Vagina (tissue), 2 donors: ENCODE measurements at regions not wholly inside any gene's neighbourhood (a gene's known extent, or its start where the extent isn't known, plus 50 kb on each side); places are given as distances from the start of the nearest gene placed in this dataset.

Experiments used
- DNase-seq, 2 donors: peaks; one replicate each; pipeline ENCODE4 v3.0.0-alpha.2; 2017; ENCODE audit errors: extremely low spot score in 2 of 2
- H3K27ac ChIP-seq: fragments of 200-600 bp; sonication (generic); one replicate; pipeline ENCODE4 v1.5.1; 2019
- H3K27me3 ChIP-seq: fragments of 200-600 bp; sonication (generic); one replicate; pipeline ENCODE4 v1.5.1; 2019
- H3K36me3 ChIP-seq, 2 donors: fragments of 200-600 bp; sonication (generic); one replicate each; pipeline ENCODE4 v1.5.1; 2017 to 2019
- H3K4me1 ChIP-seq: fragments of 200-600 bp; sonication (generic); one replicate; pipeline ENCODE4 v1.5.1; 2019
- H3K4me3 ChIP-seq, 2 donors: fragments of 200-600 bp; sonication (generic); 1 replicate in 1 of 2; 2 replicates in 1 of 2; pipeline ENCODE4 v1.5.1; 2016 to 2019
- H3K9me3 ChIP-seq: fragments of 200-600 bp; sonication (generic); one replicate; pipeline ENCODE4 v1.5.1; 2019
- POLR2A ChIP-seq, 2 donors: fragments of 450-650 bp; IDR thresholded peaks; one replicate each; pipeline ENCODE4 v1.6.1; 2017; ENCODE audit warnings: antibody characterized with exemption in 2 of 2, mild to moderate bottlenecking in 2 of 2, moderate library complexity in 2 of 2
- POLR2AphosphoS5 ChIP-seq, 2 donors: sonication (generic); formaldehyde crosslinking; IDR thresholded peaks; one replicate each; pipeline ENCODE4 v1.9.0; 2017; ENCODE audit warnings: antibody characterized with exemption in 2 of 2, mild to moderate bottlenecking in 2 of 2, low read depth in 1 of 2; ENCODE audit not compliant: insufficient read depth in 1 of 2
- intact Hi-C: fragments of 100-400 bp; cut with DNase I; formaldehyde crosslinking; loops from one replicate; pipeline ENCODE4 v1.15.1; 2023
- TF ChIP-seq, protein P1 (sequence below), 3 experiments: fragments of 450-650 bp in 2 of 3; fragments of 200-600 bp in 1 of 3; sonication (generic) in 1 of 3; IDR thresholded peaks; one replicate each; pipeline ENCODE4 v1.5.1; 2017 to 2019; ENCODE audit warnings: antibody characterized with exemption in 3 of 3, mild to moderate bottlenecking in 2 of 3, moderate library complexity in 2 of 3

DNA sequence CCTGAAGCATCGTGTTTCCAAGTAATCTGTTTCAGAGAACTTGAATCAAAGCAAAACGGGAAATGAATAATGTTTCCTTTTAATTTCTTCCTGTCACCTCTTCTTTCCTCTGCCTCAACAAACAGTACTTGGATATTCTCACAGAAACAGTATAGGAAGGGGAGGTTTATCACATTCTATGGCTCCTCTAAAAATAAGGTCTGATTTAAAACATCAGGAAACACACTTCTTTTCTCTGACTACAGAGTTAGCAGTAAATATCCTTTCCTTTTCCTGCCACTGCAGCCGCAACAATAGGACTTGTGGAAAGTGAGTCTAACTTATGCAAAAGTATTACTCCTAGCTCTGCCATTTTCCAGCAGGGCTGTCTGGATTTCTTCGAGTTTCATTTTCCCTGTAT, 62.3 kb downstream of the CH25H start:
- H3K27ac ChIP-seq = no peak overlapping the region
- H3K27me3 ChIP-seq = no peaks in the 10 kb centered on the region
- no peaks in the 10 kb centered on the region for H3K9me3 ChIP-seq
- TF ChIP-seq POLR2AphosphoS5 (IDR thresholded peaks at IDR 0.05; ENCODE audit: insufficient read depth in 1 of 2, low read depth in 1 of 2) (no peak), POLR2A (IDR thresholded peaks at IDR 0.05) (no peak)
- TF ChIP-seq, protein P1, sequence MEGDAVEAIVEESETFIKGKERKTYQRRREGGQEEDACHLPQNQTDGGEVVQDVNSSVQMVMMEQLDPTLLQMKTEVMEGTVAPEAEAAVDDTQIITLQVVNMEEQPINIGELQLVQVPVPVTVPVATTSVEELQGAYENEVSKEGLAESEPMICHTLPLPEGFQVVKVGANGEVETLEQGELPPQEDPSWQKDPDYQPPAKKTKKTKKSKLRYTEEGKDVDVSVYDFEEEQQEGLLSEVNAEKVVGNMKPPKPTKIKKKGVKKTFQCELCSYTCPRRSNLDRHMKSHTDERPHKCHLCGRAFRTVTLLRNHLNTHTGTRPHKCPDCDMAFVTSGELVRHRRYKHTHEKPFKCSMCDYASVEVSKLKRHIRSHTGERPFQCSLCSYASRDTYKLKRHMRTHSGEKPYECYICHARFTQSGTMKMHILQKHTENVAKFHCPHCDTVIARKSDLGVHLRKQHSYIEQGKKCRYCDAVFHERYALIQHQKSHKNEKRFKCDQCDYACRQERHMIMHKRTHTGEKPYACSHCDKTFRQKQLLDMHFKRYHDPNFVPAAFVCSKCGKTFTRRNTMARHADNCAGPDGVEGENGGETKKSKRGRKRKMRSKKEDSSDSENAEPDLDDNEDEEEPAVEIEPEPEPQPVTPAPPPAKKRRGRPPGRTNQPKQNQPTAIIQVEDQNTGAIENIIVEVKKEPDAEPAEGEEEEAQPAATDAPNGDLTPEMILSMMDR (IDR thresholded peaks at IDR 0.05) = no peak
- intact Hi-C loops = no loop called here
- no peak overlapping the region for H3K4me3 ChIP-seq
- DNase-seq = no peak
- no peaks in the 10 kb centered on the region for H3K36me3 ChIP-seq
- no peaks in the 10 kb centered on the region for H3K4me1 ChIP-seq

DNA sequence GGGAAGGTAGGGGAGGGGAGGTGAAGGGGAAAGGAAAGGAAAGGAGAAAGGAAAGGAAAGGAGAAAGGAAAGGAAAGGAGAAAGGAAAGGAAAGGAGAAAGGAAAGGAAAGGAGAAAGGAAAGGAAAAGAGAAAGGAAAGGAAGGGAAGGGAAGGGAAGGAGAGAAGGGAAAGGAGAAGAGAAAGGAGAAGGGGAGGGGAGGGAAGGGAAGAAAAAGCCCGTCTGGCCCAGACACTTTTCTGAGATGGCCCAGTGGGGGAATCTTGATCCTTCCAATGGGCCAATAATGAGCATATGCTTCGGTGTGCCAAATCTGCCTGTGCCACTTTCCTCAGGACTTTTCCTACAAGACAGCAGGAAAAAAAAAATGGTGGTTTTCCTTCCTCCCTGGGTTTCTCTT, 64.5 kb downstream of the CH25H start:
- intact Hi-C loops = no loop called here
- H3K27me3 ChIP-seq = no peaks in the 10 kb centered on the region

DNA sequence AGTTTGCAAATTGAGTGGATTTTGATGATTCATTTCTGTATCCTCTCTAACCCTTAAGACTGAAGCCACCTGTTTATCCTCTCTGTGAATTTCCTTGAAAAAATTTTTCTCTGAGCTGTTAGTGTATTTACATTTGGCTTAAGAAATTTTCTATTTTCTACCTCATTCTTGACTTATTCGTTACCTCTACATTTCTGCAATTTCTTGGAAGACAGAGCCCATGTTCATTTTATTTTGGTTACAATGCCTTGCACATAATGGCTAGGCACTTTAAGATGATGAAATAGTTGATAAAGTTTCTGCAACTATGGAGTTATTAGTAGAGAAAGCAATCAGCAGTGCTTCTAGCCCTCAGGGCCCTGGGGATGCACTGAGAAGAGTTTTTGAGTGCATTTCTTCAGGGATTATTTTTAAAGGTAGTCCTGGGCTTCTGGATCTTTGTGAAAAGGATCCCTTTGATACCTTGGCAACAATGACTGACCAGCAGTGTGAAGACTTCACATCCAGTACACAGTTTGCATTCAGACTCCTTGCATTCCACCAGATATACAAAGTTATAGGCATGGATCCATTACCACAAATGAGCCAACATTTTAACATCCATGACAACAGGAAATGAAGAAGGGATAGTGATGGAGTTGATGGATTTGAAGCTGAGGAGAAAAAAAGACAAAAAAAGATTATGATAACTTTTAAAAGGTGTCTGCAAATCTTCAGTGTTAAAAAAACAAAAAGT, 68.2 kb downstream of the CH25H start:
- Histone ChIP-seq H3K36me3 (no peaks in the 10 kb centered on the region), H3K9me3 (no peaks in the 10 kb centered on the region), H3K27ac (no peak overlapping the region), H3K4me3 (no peak overlapping the region), H3K27me3 (no peaks in the 10 kb centered on the region), H3K4me1 (no peaks in the 10 kb centered on the region)
- TF ChIP-seq, protein P1 (IDR thresholded peaks at IDR 0.05) = no peak
- no peak for TF ChIP-seq POLR2A (IDR thresholded peaks at IDR 0.05)
- TF ChIP-seq POLR2AphosphoS5 (IDR thresholded peaks at IDR 0.05; ENCODE audit: insufficient read depth in 1 of 2, low read depth in 1 of 2) = no peak
- intact Hi-C loops = no loop called here
- DNase-seq = no peak

More for the DNA sequence above, 64.5 kb downstream of the CH25H start:
- Histone ChIP-seq H3K27ac (no peak overlapping the region), H3K4me1 (no peaks in the 10 kb centered on the region), H3K9me3 (no peaks in the 10 kb centered on the region), H3K4me3 (no peak overlapping the region), H3K36me3 (no peaks in the 10 kb centered on the region)
- TF ChIP-seq, protein P1 (IDR thresholded peaks at IDR 0.05) = no peak
- no peak for TF ChIP-seq POLR2A (IDR thresholded peaks at IDR 0.05)
- no peak for TF ChIP-seq POLR2AphosphoS5 (IDR thresholded peaks at IDR 0.05; ENCODE audit: insufficient read depth in 1 of 2, low read depth in 1 of 2)
- no peak for DNase-seq

DNA sequence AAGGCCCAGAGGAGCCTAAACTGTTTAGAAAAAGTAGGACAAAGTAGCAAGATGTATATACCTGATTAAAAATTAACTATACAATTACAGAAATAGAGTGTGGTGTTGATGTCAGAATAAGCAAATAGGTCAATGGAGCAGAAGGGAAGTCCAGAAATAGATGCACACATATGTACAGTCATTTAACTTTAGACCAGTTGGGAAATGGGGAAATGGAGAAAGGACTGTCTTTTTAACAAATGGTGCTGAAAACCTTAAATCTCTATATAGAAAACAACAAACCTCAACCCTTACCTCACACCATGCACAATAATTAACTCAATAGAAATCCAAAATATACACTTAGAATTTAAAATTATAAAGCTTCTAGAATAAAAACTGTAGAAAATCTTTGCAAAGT, 72.2 kb downstream of the CH25H start:
- no peak overlapping the region for H3K27ac ChIP-seq
- H3K36me3 ChIP-seq = no peaks in the 10 kb centered on the region
- TF ChIP-seq POLR2AphosphoS5 (IDR thresholded peaks at IDR 0.05; ENCODE audit: insufficient read depth in 1 of 2, low read depth in 1 of 2) (no peak), POLR2A (IDR thresholded peaks at IDR 0.05) (no peak)
- TF ChIP-seq, protein P1 (IDR thresholded peaks at IDR 0.05) = no peak
- H3K4me1 ChIP-seq = no peaks in the 10 kb centered on the region
- DNase-seq = no peak
- no peaks in the 10 kb centered on the region for H3K27me3 ChIP-seq
- intact Hi-C loops = no loop called here
- H3K9me3 ChIP-seq = no peaks in the 10 kb centered on the region
- H3K4me3 ChIP-seq = no peak overlapping the region

DNA sequence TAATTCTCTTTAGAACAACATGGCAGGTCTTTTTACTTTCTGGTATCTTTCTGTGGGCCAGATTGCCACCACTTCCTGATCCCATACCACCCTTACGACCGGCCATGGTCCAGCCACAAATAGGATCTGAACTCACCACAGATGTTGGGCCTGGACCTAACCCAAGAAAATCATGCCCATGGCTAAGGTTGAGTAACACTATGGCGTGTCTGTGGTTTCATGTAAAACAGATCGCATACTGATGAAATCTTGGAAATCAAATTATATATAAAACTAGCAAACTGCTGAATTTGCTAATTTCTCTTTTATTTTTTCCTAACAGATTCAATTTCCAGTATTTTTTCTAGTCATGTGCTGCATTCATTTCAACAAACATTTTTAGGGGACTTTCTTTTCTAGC, 77.2 kb downstream of the CH25H start:
- no peak for DNase-seq
- H3K4me1 ChIP-seq = peaks cover 5% of the 10 kb centered on the region
- intact Hi-C loops = no loop called here

More for the DNA sequence above, 77.2 kb downstream of the CH25H start:
- no peaks in the 10 kb centered on the region for H3K36me3 ChIP-seq
- H3K27ac ChIP-seq = no peak overlapping the region
- H3K4me3 ChIP-seq = no peak overlapping the region
- no peak for TF ChIP-seq POLR2AphosphoS5 (IDR thresholded peaks at IDR 0.05; ENCODE audit: insufficient read depth in 1 of 2, low read depth in 1 of 2)
- no peak for TF ChIP-seq POLR2A (IDR thresholded peaks at IDR 0.05)
- TF ChIP-seq, protein P1 (IDR thresholded peaks at IDR 0.05) = no peak
- H3K9me3 ChIP-seq = no peaks in the 10 kb centered on the region
- H3K27me3 ChIP-seq = no peaks in the 10 kb centered on the region
